GM12878 (cell line): ENCODE measurements at regions not wholly inside any gene's neighbourhood (a gene's known extent, or its start where the extent isn't known, plus 50 kb on each side); places are given as distances from the start of the nearest gene placed in this dataset.

Experiments used
- ATAC-seq: fragments of 200-7000 bp; cut with Tn5 transposase; 3 replicates; pipeline ENCODE4 v1.9.1; 2020; ENCODE audit warnings: mild to moderate bottlenecking, moderate library complexity
- BruUV-seq: library from RNA; stranded (reverse); fragments of 400-500 nt; replicated peaks from 2 replicates; lab custom pipeline; 2021; lab: Mats Ljungman, UMichigan
- CTCF ChIA-PET: fragments of 300-600 bp; sonication (Branson Sonifier 250); formaldehyde crosslinking; extraction: SDS; loops from one replicate; lab custom pipeline; 2021; ENCODE audit warnings: inconsistent platforms; lab: Yijun Ruan, JAX
- POLR2A ChIA-PET: fragments of 350-600 bp; formaldehyde crosslinking; extraction: SDS; loops from one replicate; lab custom pipeline; 2021; ENCODE audit warnings: inconsistent platforms; lab: Charles Lee
- RAD21 ChIA-PET: fragments of 300-600 bp; sonication (Branson Sonifier 250); formaldehyde crosslinking; loops from one replicate; lab custom pipeline; 2023; ENCODE audit warnings: antibody characterized with exemption; ENCODE audit not compliant: unreplicated experiment; lab: Charles Lee
- SMC1A ChIA-PET: fragments of 300-600 bp; sonication (Branson Sonifier 250); formaldehyde crosslinking; loops from one replicate; lab custom pipeline; 2023; ENCODE audit not compliant: unreplicated experiment, uncharacterized antibody; lab: Charles Lee
- DNase-seq: peaks from one replicate; pipeline ENCODE4 v3.0.0-alpha.2; 2011; ENCODE audit warnings: low read depth, low spot score
- FAIRE-seq: peaks from 3 replicates; lab custom pipeline; 2011; peaks lifted over from hg19 to GRCh38; lab: Jason Lieb, UNC
- H2AFZ ChIP-seq: 2 replicates; pipeline ENCODE4 v1.6.0; 2011; ENCODE audit warnings: low read depth, low read length, control low read depth; ENCODE audit not compliant: control insufficient read depth
- H3K27ac ChIP-seq: 2 replicates; pipeline ENCODE4 v1.5.1; 2011; ENCODE audit warnings: control low read depth; ENCODE audit not compliant: control insufficient read depth, insufficient read depth
- H3K27me3 ChIP-seq, 2 experiments: replicated peaks in 1 of 2; 2 replicates each; pipeline versions ENCODE4 v1.6.0 to v1.6.1; 2011; ENCODE audit warnings: low read length in 1 of 2; ENCODE audit not compliant: control insufficient read depth in 2 of 2, insufficient read depth in 2 of 2
- H3K36me3 ChIP-seq, 2 experiments: 2 replicates each; pipeline ENCODE4 v1.5.1; 2011; ENCODE audit warnings: low read length in 1 of 2; ENCODE audit not compliant: control insufficient read depth in 2 of 2, insufficient read depth in 2 of 2
- H3K4me1 ChIP-seq: 2 replicates; pipeline ENCODE4 v1.6.1; 2011; ENCODE audit warnings: mild to moderate bottlenecking, low read length, moderate library complexity, mixed read lengths; ENCODE audit not compliant: control insufficient read depth, insufficient read depth
- H3K4me2 ChIP-seq: 2 replicates; pipeline ENCODE4 v1.6.0; 2011; ENCODE audit warnings: control low read depth; ENCODE audit not compliant: control insufficient read depth, insufficient read depth
- H3K4me3 ChIP-seq: fragments of 200-600 bp; sonication (generic); 2 replicates; pipeline ENCODE4 v1.5.1; 2016
- H3K79me2 ChIP-seq: 2 replicates; pipeline ENCODE4 v1.6.0; 2011; ENCODE audit warnings: low read length; ENCODE audit not compliant: control insufficient read depth, insufficient read depth
- H3K9ac ChIP-seq: 2 replicates; pipeline ENCODE4 v1.8.0; 2011; ENCODE audit warnings: low read length, control low read depth, mixed read lengths; ENCODE audit not compliant: control insufficient read depth, insufficient read depth
- H3K9me3 ChIP-seq: replicated peaks from 3 replicates; pipeline ENCODE4 v1.5.1; 2011; ENCODE audit warnings: mild to moderate bottlenecking, low read length; ENCODE audit not compliant: control insufficient read depth, insufficient read depth
- H4K20me1 ChIP-seq: 2 replicates; pipeline ENCODE4 v1.6.0; 2011; ENCODE audit not compliant: control insufficient read depth, insufficient read depth
- ELK1 ChIP-seq: IDR thresholded peaks from 2 replicates; pipeline ENCODE4 v1.6.1; 2012; ENCODE audit warnings: low read depth, low read length, improper control_type of control experiment
- FOS ChIP-seq: IDR thresholded peaks from 3 replicates; pipeline ENCODE4 v1.6.1; 2011; ENCODE audit warnings: borderline replicate concordance; ENCODE audit not compliant: insufficient read length; ENCODE audit errors: extremely low read depth
- NR2C2 ChIP-seq: IDR thresholded peaks from 2 replicates; pipeline ENCODE4 v1.6.1; 2011; ENCODE audit warnings: borderline replicate concordance, low read depth; ENCODE audit not compliant: control insufficient read depth, insufficient read length
- RAD51 ChIP-seq: fragments of 450-650 bp; IDR thresholded peaks from 2 replicates; pipeline ENCODE4 v1.6.1; 2016; ENCODE audit warnings: moderate library complexity, mild to moderate bottlenecking, inconsistent platforms
- YBX1 ChIP-seq: fragments of 450-650 bp; IDR thresholded peaks from 2 replicates; pipeline ENCODE4 v1.6.1; 2016; ENCODE audit warnings: antibody characterized with exemption
- WGBS: methylation state at CpG from one replicate; pipeline ENCODE4 v1.1.6; 2016; ENCODE audit warnings: low lambda C conversion rate; ENCODE audit not compliant: insufficient replicate concordance, insufficient coverage; ENCODE audit errors: missing lambda C conversion rate; 5-methylcytosine and 5-hydroxymethylcytosine counted together
- in situ Hi-C: fragments of 300-500 bp; cut with MboI; formaldehyde crosslinking; loops from 9 replicates; pipeline ENCODE4 v1.14.3; 2018; ENCODE audit warnings: mixed read lengths
- intact Hi-C: fragments of 100-400 bp; cut with micrococcal nuclease; formaldehyde crosslinking; loops from one replicate; pipeline ENCODE4 v1.14.2; 2022; ENCODE audit not compliant: unreplicated experiment
- TF ChIP-seq, protein P1 (sequence below): IDR thresholded peaks from 2 replicates; pipeline ENCODE4 v1.6.1; 2011; ENCODE audit warnings: low read depth, low read length, improper control_type of control experiment, borderline replicate concordance
- TF ChIP-seq, protein P2 (sequence below): fragments of 450-650 bp; formaldehyde crosslinking; IDR thresholded peaks from 2 replicates; pipeline ENCODE4 v1.5.0; 2022; ENCODE audit warnings: mild to moderate bottlenecking, missing genetic modification characterization
- TF ChIP-seq, protein P3 (sequence below): fragments of 450-650 bp; IDR thresholded peaks from 2 replicates; pipeline ENCODE4 v1.6.1; 2018; ENCODE audit warnings: mild to moderate bottlenecking, low read depth, moderate library complexity; ENCODE audit not compliant: partially characterized antibody
- TF ChIP-seq, protein P4 (sequence below), 3 experiments: IDR thresholded peaks in 2 of 3; conservative IDR thresholded peaks in 1 of 3; 2 replicates each; pipeline ENCODE4 v1.5.1; 2011; ENCODE audit warnings: low read depth in 3 of 3, low read length in 3 of 3, mild to moderate bottlenecking in 3 of 3, control low read depth in 2 of 3, moderate library complexity in 2 of 3, inconsistent platforms in 1 of 3, mixed read lengths in 1 of 3; ENCODE audit not compliant: control insufficient read depth in 2 of 3, insufficient read depth in 1 of 3; ENCODE audit errors: extremely low read depth in 1 of 3

- ChIA-PET RAD21 (no interaction called here), SMC1A (no interaction called here), POLR2A (no interaction called here), CTCF (no interaction called here)
- no peak overlapping the region for H3K4me2 ChIP-seq
- no peak overlapping the region for H3K4me3 ChIP-seq
- no peak overlapping the region for H2AFZ ChIP-seq
- intact Hi-C loops (no loop called here), in situ Hi-C loops (no loop called here)
- 36% methylated on average over 2 of the region's 3 CpGs for WGBS
- no peak for ATAC-seq
- no peak overlapping the region for H3K9ac ChIP-seq
- BruUV-seq = no TSS peak
- no peak for DNase-seq
- H3K27ac ChIP-seq = no peak overlapping the region
- no peaks in the 10 kb centered on the region for H3K79me2 ChIP-seq
- no peaks in the 10 kb centered on the region for H3K9me3 ChIP-seq
- no peak for FAIRE-seq
- no peaks in the 10 kb centered on the region for H4K20me1 ChIP-seq
- H3K36me3 ChIP-seq = no peaks in the 10 kb centered on the region
- TF ChIP-seq ELK1 = no peak
- TF ChIP-seq, protein P1, sequence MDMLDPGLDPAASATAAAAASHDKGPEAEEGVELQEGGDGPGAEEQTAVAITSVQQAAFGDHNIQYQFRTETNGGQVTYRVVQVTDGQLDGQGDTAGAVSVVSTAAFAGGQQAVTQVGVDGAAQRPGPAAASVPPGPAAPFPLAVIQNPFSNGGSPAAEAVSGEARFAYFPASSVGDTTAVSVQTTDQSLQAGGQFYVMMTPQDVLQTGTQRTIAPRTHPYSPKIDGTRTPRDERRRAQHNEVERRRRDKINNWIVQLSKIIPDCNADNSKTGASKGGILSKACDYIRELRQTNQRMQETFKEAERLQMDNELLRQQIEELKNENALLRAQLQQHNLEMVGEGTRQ = no peak
- TF ChIP-seq NR2C2 = no peak
- TF ChIP-seq, protein P2, sequence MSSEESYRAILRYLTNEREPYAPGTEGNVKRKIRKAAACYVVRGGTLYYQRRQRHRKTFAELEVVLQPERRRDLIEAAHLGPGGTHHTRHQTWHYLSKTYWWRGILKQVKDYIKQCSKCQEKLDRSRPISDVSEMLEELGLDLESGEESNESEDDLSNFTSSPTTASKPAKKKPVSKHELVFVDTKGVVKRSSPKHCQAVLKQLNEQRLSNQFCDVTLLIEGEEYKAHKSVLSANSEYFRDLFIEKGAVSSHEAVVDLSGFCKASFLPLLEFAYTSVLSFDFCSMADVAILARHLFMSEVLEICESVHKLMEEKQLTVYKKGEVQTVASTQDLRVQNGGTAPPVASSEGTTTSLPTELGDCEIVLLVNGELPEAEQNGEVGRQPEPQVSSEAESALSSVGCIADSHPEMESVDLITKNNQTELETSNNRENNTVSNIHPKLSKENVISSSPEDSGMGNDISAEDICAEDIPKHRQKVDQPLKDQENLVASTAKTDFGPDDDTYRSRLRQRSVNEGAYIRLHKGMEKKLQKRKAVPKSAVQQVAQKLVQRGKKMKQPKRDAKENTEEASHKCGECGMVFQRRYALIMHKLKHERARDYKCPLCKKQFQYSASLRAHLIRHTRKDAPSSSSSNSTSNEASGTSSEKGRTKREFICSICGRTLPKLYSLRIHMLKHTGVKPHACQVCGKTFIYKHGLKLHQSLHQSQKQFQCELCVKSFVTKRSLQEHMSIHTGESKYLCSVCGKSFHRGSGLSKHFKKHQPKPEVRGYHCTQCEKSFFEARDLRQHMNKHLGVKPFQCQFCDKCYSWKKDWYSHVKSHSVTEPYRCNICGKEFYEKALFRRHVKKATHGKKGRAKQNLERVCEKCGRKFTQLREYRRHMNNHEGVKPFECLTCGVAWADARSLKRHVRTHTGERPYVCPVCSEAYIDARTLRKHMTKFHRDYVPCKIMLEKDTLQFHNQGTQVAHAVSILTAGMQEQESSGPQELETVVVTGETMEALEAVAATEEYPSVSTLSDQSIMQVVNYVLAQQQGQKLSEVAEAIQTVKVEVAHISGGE (CRISPR knock-in tag) = no peak
- no peak for TF ChIP-seq RAD51
- TF ChIP-seq, protein P3, sequence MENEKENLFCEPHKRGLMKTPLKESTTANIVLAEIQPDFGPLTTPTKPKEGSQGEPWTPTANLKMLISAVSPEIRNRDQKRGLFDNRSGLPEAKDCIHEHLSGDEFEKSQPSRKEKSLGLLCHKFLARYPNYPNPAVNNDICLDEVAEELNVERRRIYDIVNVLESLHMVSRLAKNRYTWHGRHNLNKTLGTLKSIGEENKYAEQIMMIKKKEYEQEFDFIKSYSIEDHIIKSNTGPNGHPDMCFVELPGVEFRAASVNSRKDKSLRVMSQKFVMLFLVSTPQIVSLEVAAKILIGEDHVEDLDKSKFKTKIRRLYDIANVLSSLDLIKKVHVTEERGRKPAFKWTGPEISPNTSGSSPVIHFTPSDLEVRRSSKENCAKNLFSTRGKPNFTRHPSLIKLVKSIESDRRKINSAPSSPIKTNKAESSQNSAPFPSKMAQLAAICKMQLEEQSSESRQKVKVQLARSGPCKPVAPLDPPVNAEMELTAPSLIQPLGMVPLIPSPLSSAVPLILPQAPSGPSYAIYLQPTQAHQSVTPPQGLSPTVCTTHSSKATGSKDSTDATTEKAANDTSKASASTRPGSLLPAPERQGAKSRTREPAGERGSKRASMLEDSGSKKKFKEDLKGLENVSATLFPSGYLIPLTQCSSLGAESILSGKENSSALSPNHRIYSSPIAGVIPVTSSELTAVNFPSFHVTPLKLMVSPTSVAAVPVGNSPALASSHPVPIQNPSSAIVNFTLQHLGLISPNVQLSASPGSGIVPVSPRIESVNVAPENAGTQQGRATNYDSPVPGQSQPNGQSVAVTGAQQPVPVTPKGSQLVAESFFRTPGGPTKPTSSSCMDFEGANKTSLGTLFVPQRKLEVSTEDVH = no peak
- TF ChIP-seq FOS = no peak
- no peak for TF ChIP-seq YBX1
- TF ChIP-seq, protein P4, sequence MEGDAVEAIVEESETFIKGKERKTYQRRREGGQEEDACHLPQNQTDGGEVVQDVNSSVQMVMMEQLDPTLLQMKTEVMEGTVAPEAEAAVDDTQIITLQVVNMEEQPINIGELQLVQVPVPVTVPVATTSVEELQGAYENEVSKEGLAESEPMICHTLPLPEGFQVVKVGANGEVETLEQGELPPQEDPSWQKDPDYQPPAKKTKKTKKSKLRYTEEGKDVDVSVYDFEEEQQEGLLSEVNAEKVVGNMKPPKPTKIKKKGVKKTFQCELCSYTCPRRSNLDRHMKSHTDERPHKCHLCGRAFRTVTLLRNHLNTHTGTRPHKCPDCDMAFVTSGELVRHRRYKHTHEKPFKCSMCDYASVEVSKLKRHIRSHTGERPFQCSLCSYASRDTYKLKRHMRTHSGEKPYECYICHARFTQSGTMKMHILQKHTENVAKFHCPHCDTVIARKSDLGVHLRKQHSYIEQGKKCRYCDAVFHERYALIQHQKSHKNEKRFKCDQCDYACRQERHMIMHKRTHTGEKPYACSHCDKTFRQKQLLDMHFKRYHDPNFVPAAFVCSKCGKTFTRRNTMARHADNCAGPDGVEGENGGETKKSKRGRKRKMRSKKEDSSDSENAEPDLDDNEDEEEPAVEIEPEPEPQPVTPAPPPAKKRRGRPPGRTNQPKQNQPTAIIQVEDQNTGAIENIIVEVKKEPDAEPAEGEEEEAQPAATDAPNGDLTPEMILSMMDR (IDR thresholded peaks at IDR 0.05 in 2 of 3, conservative IDR thresholded peaks at IDR 0.05 in 1 of 3; ENCODE audit: control insufficient read depth in 2 of 3, extremely low read depth in 1 of 3, insufficient read depth in 1 of 3, low read depth in 3 of 3, low read length in 3 of 3) = no peak
- no peaks in the 10 kb centered on the region for H3K27me3 ChIP-seq
- no peaks in the 10 kb centered on the region for H3K4me1 ChIP-seq
Measured at GRCh38 chr11:104238916-104239315, 75.0 kb upstream of the PDGFD start.
